ENCODE measurements at regions not wholly inside any gene's neighbourhood (a gene's known extent, or its start where the extent isn't known, plus 50 kb on each side); places are given as distances from the start of the nearest gene placed in this dataset.

- H3K9me3 ChIP-seq (ENCODE audit: control insufficient read depth, insufficient read depth, low read length) = no peaks in the 10 kb centered on the region
- no peak overlapping the region for H3K27ac ChIP-seq (ENCODE audit: low read depth, low read length)
- no peak overlapping the region for H3K4me3 ChIP-seq (ENCODE audit: low read depth, low read length)
- ChIA-PET CTCF (no interaction called here), POLR2A (no interaction called here)
- H3K27me3 ChIP-seq (ENCODE audit: control insufficient read depth, insufficient read depth, low read length) = peaks cover 6% of the 10 kb centered on the region
- no peak for TF ChIP-seq CTCF (IDR thresholded peaks at IDR 0.05; ENCODE audit: low read depth, low read length)
- no peak for DNase-seq (ENCODE audit: low read depth, low spot score)
These were observed 451.7 kb upstream of the HS6ST1 start for GRCh38 chr2:128770143-128771085.

GRCh38 chr2:128771401-128771800, 452.7 kb upstream of the HS6ST1 start:
- Histone ChIP-seq H3K27ac (ENCODE audit: low read depth, low read length) (no peak overlapping the region), H3K4me3 (ENCODE audit: low read depth, low read length) (no peak overlapping the region), H3K27me3 (ENCODE audit: control insufficient read depth, insufficient read depth, low read length) (peaks cover 7% of the 10 kb centered on the region), H3K9me3 (ENCODE audit: control insufficient read depth, insufficient read depth, low read length) (no peaks in the 10 kb centered on the region)
- TF ChIP-seq CTCF (IDR thresholded peaks at IDR 0.05; ENCODE audit: low read depth, low read length) = no peak
- POLR2A ChIA-PET = no interaction called here
- no peak for DNase-seq (ENCODE audit: low read depth, low spot score)
- CTCF ChIA-PET = no interaction called here

GRCh38 chr2:128772671-128773070, 454.0 kb upstream of the HS6ST1 start:
- H3K9me3 ChIP-seq (ENCODE audit: control insufficient read depth, insufficient read depth, low read length) = no peaks in the 10 kb centered on the region
- CTCF ChIA-PET = no interaction called here
- TF ChIP-seq CTCF (IDR thresholded peaks at IDR 0.05; ENCODE audit: low read depth, low read length) = no peak
- DNase-seq (ENCODE audit: low read depth, low spot score) = no peak
- POLR2A ChIA-PET = no interaction called here
- peaks cover 11% of the 10 kb centered on the region for H3K27me3 ChIP-seq (ENCODE audit: control insufficient read depth, insufficient read depth, low read length)
- H3K27ac ChIP-seq (ENCODE audit: low read depth, low read length) = no peak overlapping the region
- no peak overlapping the region for H3K4me3 ChIP-seq (ENCODE audit: low read depth, low read length)

GRCh38 chr2:128773641-128774319, 455.1 kb upstream of the HS6ST1 start:
- CTCF ChIA-PET = no interaction called here
- POLR2A ChIA-PET = no interaction called here

More at GRCh38 chr2:128773641-128774319, 455.1 kb upstream of the HS6ST1 start:
- Histone ChIP-seq H3K9me3 (ENCODE audit: control insufficient read depth, insufficient read depth, low read length) (no peaks in the 10 kb centered on the region), H3K27ac (ENCODE audit: low read depth, low read length) (no peak overlapping the region), H3K27me3 (ENCODE audit: control insufficient read depth, insufficient read depth, low read length) (peaks cover 11% of the 10 kb centered on the region), H3K4me3 (ENCODE audit: low read depth, low read length) (no peak overlapping the region)
- TF ChIP-seq CTCF (IDR thresholded peaks at IDR 0.05; ENCODE audit: low read depth, low read length) = no peak
- no peak for DNase-seq (ENCODE audit: low read depth, low spot score)

Measured in AG04450 (cell line).